ENCODE measurements at regions not wholly inside any gene's neighbourhood (a gene's known extent, or its start where the extent isn't known, plus 50 kb on each side); places are given as distances from the start of the nearest gene placed in this dataset.

DNA sequence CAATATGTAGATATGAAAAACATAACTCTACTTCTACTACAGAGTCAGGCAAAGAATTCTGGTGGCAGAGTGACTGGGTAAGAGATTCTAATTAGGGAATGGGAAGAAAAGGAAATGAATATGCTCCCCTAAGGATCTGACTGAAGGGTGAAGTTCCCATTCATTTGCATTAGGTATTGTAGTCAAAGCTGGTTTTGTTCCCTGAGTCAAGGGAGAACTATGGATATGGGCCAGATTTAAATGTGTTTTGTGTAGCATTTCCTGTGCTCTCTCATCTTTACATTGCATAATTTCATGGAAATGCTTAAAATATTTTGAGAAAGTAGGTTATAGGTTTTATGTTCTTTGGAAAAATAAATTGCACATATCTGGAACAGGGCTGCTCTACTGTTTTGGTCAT lies 299.7 kb downstream of the BTBD3 start:
- TF ChIP-seq CTCF (IDR thresholded peaks at IDR 0.05), result no peak
- no peak for TF ChIP-seq POLR2A (IDR thresholded peaks at IDR 0.05)
